ENCODE measurements at regions not wholly inside any gene's neighbourhood (a gene's known extent, or its start where the extent isn't known, plus 50 kb on each side); places are given as distances from the start of the nearest gene placed in this dataset.

DNA sequence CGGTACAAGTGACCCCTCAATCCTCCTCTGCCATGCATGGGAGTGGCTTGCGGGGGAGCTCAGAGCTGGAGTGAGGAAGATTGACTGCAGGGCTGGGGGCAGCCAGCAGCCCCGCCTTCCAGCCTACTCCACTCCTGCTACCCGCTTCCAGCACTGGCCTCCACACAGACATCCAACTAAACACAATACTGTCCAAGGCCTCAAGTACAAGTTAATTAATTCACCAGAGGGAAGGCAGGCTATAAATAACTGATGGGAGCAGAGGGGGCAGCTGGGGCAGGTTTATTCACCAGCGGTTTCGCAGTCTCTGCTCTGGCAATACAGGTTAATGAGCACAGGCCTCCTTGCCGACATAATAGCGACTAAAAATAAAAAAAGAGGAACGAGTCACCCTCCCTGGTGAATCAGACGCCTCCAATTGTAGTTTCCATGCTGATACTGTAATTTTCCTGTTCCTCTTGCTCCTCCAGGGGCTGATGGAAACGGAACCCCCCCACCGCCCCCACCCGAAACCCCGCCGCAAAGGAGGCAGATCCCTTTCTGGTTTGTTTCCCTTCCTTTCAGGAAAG, 166.4 kb upstream of the TLE3 start:
- Histone ChIP-seq H3K9me3 (ENCODE audit: control insufficient read depth in 2 of 3, insufficient read depth in 1 of 3, low read length in 3 of 3) (no peaks in the 10 kb centered on the region), H3K9ac (ENCODE audit: low read length in 3 of 3) (peak overlapping the region in 1 of 3 donors; percentile 5), H3K4me1 (ENCODE audit: control insufficient read depth in 2 of 3, insufficient read depth in 2 of 3, low read depth in 1 of 3, low read length in 3 of 3) (peaks cover 6 to 37% (median 33%) of the 10 kb centered on the region in 3 donors), H3K4me3 (ENCODE audit: low read length in 3 of 3) (no peak overlapping the region), H3K27ac (ENCODE audit: low read depth in 2 of 2, low read length in 2 of 2) (no peak overlapping the region), H3K36me3 (ENCODE audit: control insufficient read depth in 2 of 3, insufficient read depth in 3 of 3, low read length in 3 of 3) (no peaks in the 10 kb centered on the region), H3K27me3 (ENCODE audit: control insufficient read depth, insufficient read depth, low read length) (no peaks in the 10 kb centered on the region)
- FAIRE-seq (no peak), DNase-seq (peak in 4 of 5 donors; percentile 92 to 94 (median 94))
- intact Hi-C loops (cut with DNase I): no loop called here
- TF ChIP-seq, protein P1, sequence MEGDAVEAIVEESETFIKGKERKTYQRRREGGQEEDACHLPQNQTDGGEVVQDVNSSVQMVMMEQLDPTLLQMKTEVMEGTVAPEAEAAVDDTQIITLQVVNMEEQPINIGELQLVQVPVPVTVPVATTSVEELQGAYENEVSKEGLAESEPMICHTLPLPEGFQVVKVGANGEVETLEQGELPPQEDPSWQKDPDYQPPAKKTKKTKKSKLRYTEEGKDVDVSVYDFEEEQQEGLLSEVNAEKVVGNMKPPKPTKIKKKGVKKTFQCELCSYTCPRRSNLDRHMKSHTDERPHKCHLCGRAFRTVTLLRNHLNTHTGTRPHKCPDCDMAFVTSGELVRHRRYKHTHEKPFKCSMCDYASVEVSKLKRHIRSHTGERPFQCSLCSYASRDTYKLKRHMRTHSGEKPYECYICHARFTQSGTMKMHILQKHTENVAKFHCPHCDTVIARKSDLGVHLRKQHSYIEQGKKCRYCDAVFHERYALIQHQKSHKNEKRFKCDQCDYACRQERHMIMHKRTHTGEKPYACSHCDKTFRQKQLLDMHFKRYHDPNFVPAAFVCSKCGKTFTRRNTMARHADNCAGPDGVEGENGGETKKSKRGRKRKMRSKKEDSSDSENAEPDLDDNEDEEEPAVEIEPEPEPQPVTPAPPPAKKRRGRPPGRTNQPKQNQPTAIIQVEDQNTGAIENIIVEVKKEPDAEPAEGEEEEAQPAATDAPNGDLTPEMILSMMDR (IDR thresholded peaks at IDR 0.05; ENCODE audit: borderline replicate concordance, extremely low read depth, insufficient read depth): no peak

DNA sequence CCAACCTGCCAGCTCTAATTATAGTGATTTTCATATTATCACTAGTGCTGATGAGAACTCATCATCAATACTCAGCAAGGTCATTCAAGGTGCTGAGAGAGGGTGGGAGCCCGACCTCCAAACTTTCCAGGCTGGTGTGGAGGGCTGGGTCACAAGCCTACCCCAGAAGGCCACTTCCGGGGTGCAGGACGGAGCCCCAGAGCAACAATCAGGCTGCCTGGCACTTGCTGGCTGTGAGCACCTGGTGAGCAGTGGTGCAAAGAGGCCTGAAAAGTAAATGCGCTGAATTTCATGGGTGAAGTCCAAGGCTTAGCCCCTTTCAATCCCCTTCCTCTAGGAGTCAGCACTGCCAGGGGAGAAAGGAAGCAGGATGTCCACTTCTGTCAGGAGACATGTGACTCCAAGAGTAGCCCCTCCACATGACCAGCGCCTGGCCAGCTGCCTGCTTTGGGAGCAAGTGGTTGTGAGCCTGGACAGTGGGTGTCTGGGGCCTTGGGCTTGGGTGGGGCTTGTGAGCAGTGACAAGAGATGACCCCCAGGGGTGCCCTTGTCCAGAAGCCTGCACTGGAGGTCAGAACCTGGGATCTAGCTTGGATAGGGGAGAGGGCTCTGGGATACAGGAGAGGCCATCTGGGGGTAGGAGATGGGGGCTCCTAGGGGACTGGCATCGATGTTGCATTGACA, 165.0 kb upstream of the TLE3 start:
- FAIRE-seq (no peak), DNase-seq (peak in 1 of 5 donors; percentile 70)
- H3K4me3 ChIP-seq (ENCODE audit: low read length in 3 of 3): no peak overlapping the region
- H3K4me1 ChIP-seq (ENCODE audit: control insufficient read depth in 2 of 3, insufficient read depth in 2 of 3, low read depth in 1 of 3, low read length in 3 of 3): peaks cover under 1 to 36% (median 29%) of the 10 kb centered on the region in 3 donors
- no peaks in the 10 kb centered on the region for H3K9me3 ChIP-seq (ENCODE audit: control insufficient read depth in 2 of 3, insufficient read depth in 1 of 3, low read length in 3 of 3)
- intact Hi-C loops (cut with DNase I): no loop called here
- no peak overlapping the region for H3K27ac ChIP-seq (ENCODE audit: low read depth in 2 of 2, low read length in 2 of 2)
- no peaks in the 10 kb centered on the region for H3K36me3 ChIP-seq (ENCODE audit: control insufficient read depth in 2 of 3, insufficient read depth in 3 of 3, low read length in 3 of 3)
- no peaks in the 10 kb centered on the region for H3K27me3 ChIP-seq (ENCODE audit: control insufficient read depth, insufficient read depth, low read length)
- H3K9ac ChIP-seq (ENCODE audit: low read length in 3 of 3): no peak overlapping the region
- TF ChIP-seq, protein P1 (IDR thresholded peaks at IDR 0.05; ENCODE audit: borderline replicate concordance, extremely low read depth, insufficient read depth): no peak

DNA sequence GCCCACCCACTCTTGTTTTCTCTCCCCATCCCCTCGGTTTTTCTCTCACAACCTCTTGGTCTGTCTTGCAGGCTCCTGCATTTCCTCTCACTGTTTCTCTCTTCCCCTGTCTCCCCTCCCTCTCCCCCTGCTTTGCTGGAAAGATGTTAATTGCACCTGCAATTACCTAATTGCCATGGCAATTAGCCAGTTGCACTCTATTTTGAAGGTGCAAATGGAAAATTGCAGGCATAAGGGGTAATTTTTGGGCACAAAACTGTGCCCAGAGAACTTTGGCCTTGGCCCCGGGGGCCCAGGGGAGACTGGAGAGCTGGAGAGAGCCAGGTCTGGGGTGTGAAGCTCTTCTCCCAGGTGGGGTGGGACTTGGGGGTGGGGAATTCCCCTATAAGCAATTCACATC, 164.5 kb upstream of the TLE3 start:
- H3K4me1 ChIP-seq (ENCODE audit: control insufficient read depth in 2 of 3, insufficient read depth in 2 of 3, low read depth in 1 of 3, low read length in 3 of 3): peaks cover 0 to 31% (median 24%) of the 10 kb centered on the region in 3 donors
- no peaks in the 10 kb centered on the region for H3K9me3 ChIP-seq (ENCODE audit: control insufficient read depth in 2 of 3, insufficient read depth in 1 of 3, low read length in 3 of 3)
- no peak overlapping the region for H3K4me3 ChIP-seq (ENCODE audit: low read length in 3 of 3)
- no peaks in the 10 kb centered on the region for H3K27me3 ChIP-seq (ENCODE audit: control insufficient read depth, insufficient read depth, low read length)
- no peak overlapping the region for H3K27ac ChIP-seq (ENCODE audit: low read depth in 2 of 2, low read length in 2 of 2)
- intact Hi-C loops (cut with DNase I): no loop called here
- FAIRE-seq (no peak), DNase-seq (no peak)
- H3K36me3 ChIP-seq (ENCODE audit: control insufficient read depth in 2 of 3, insufficient read depth in 3 of 3, low read length in 3 of 3): no peaks in the 10 kb centered on the region
- no peak overlapping the region for H3K9ac ChIP-seq (ENCODE audit: low read length in 3 of 3)
- TF ChIP-seq, protein P1 (IDR thresholded peaks at IDR 0.05; ENCODE audit: borderline replicate concordance, extremely low read depth, insufficient read depth): no peak
